Endothelial cell (in vitro differentiated cells): ENCODE measurements at regions not wholly inside any gene's neighbourhood (a gene's known extent, or its start where the extent isn't known, plus 50 kb on each side); places are given as distances from the start of the nearest gene placed in this dataset.

Experiments
- DNase-seq: peaks from one replicate; pipeline ENCODE4 v3.0.0; 2021; ENCODE audit warnings: low spot score
- H3K27ac Mint-ChIP-seq: one replicate; pipeline ENCODE4 v1.8.0; 2021; ENCODE audit warnings: mixed read lengths, inconsistent platforms; ENCODE audit not compliant: unreplicated experiment
- H3K27me3 Mint-ChIP-seq: one replicate; pipeline ENCODE4 v1.8.0; 2021; ENCODE audit warnings: mild to moderate bottlenecking, moderate library complexity, mixed read lengths, inconsistent platforms; ENCODE audit not compliant: unreplicated experiment
- H3K36me3 Mint-ChIP-seq: one replicate; pipeline ENCODE4 v1.8.0; 2021; ENCODE audit warnings: mild to moderate bottlenecking, low read depth, mixed read lengths, inconsistent platforms; ENCODE audit not compliant: unreplicated experiment
- H3K4me1 Mint-ChIP-seq: one replicate; pipeline ENCODE4 v1.8.0; 2021; ENCODE audit warnings: mild to moderate bottlenecking, mixed read lengths, inconsistent platforms; ENCODE audit not compliant: unreplicated experiment
- H3K4me3 Mint-ChIP-seq: one replicate; pipeline ENCODE4 v1.8.0; 2021; ENCODE audit warnings: mild to moderate bottlenecking, mixed read lengths, inconsistent platforms; ENCODE audit not compliant: unreplicated experiment
- H3K9me3 Mint-ChIP-seq: one replicate; pipeline ENCODE4 v1.8.0; 2021; ENCODE audit warnings: mixed read lengths, inconsistent platforms; ENCODE audit not compliant: unreplicated experiment
- CTCF ChIP-seq: fragments of 200-600 bp; sonication (generic); IDR thresholded peaks from one replicate; pipeline ENCODE4 v1.5.0; 2021; ENCODE audit warnings: antibody characterized with exemption; ENCODE audit not compliant: unreplicated experiment

- no peak for TF ChIP-seq CTCF
- Mint-ChIP-seq H3K4me3 (no peak overlapping the region), H3K27ac (no peak overlapping the region), H3K36me3 (no peaks in the 10 kb centered on the region), H3K4me1 (no peaks in the 10 kb centered on the region), H3K27me3 (no peaks in the 10 kb centered on the region), H3K9me3 (no peaks in the 10 kb centered on the region)
- DNase-seq, result peak; percentile 50
These were observed 127.0 kb upstream of the RPH3A start for GRCh38 chr12:112664569-112664968.

DNA sequence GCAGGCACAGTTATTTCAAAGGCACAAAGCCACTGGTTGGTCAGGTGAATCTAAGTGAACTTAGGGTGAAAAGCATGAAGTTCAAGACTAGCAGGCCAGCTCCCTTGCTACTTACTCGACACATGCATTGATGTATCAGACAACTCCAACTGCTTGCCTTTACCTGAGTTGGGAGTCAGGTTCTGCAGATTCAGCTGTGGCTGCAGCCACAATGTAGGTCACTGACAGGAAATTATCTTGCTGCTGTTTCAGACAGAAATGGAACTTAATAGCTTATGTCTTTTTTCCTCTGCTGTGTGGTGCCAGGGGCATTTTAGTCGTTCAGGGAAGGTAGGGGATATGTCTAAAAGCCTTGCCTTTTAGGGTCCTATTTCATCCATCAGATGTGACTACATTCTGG lies 125.6 kb upstream of the RPH3A start:
- Mint-ChIP-seq H3K36me3 (no peaks in the 10 kb centered on the region), H3K9me3 (no peaks in the 10 kb centered on the region), H3K27me3 (no peaks in the 10 kb centered on the region), H3K4me1 (no peaks in the 10 kb centered on the region), H3K4me3 (no peak overlapping the region), H3K27ac (no peak overlapping the region)
- no peak for TF ChIP-seq CTCF
- DNase-seq, result no peak

DNA sequence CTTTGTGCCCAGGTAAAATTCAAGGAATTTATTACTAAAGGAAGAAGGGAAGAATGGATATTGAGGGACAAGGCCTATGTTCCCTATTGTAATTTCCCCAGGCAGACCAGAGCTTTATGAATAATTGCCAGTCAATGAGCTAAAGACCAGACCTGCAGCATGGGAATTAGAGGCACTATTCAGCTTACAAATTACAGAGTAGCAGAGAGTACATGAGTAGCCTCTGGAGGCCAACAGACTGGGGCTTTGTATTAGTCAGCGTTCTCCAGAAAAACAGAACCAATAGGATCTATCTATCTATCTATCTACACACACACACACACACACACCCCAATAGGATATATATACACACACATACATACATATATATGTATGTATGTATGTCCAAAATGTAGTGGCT lies 120.0 kb upstream of the RPH3A start:
- no peak for TF ChIP-seq CTCF
- Mint-ChIP-seq H3K4me1 (peaks cover 24% of the 10 kb centered on the region), H3K9me3 (no peaks in the 10 kb centered on the region), H3K36me3 (no peaks in the 10 kb centered on the region), H3K27ac (no peak overlapping the region), H3K27me3 (no peaks in the 10 kb centered on the region), H3K4me3 (no peak overlapping the region)
- no peak for DNase-seq

DNA sequence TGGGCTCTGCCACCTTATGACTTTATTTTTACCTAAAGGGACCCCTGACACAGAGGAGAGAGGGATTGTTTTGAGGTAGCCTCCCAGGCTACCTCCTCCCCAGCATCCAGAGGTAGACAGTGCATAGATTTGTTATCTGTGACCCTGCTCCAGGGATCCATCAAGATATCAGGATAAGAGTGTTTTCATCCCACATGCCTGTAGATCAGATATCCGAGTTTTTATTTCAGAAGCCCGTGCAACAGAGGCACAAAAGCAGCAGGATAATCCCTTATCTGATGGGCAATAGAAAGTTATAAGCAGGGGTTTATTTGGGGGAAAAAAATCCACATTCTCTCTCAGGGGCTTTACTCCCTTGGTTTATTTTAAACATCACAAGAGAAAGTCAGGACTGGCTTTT lies 117.0 kb upstream of the RPH3A start:
- H3K4me3 Mint-ChIP-seq, result no peak overlapping the region
- no peak for DNase-seq
- H3K9me3 Mint-ChIP-seq, result no peaks in the 10 kb centered on the region
- H3K36me3 Mint-ChIP-seq, result no peaks in the 10 kb centered on the region
- peaks cover 1% of the 10 kb centered on the region for H3K27me3 Mint-ChIP-seq
- no peak for TF ChIP-seq CTCF
- H3K4me1 Mint-ChIP-seq, result peaks cover 26% of the 10 kb centered on the region
- H3K27ac Mint-ChIP-seq, result no peak overlapping the region

GRCh38 chr12:112676507-112676906 lies 115.0 kb upstream of the RPH3A start:
- peaks cover 26% of the 10 kb centered on the region for H3K4me1 Mint-ChIP-seq
- no peak overlapping the region for H3K27ac Mint-ChIP-seq
- DNase-seq, result no peak
- H3K9me3 Mint-ChIP-seq, result no peaks in the 10 kb centered on the region
- H3K36me3 Mint-ChIP-seq, result no peaks in the 10 kb centered on the region
- H3K4me3 Mint-ChIP-seq, result no peak overlapping the region
- H3K27me3 Mint-ChIP-seq, result peaks cover 8% of the 10 kb centered on the region
- no peak for TF ChIP-seq CTCF
